HG03442 (cell line): ENCODE measurements at regions not wholly inside any gene's neighbourhood (a gene's known extent, or its start where the extent isn't known, plus 50 kb on each side); places are given as distances from the start of the nearest gene placed in this dataset.

Experiments
- ATAC-seq: cut with Tn5 transposase; IDR thresholded peaks from one replicate; pipeline ENCODE4 v1.9.1; 2021; ENCODE audit warnings: mild to moderate bottlenecking, moderate library complexity; ENCODE audit not compliant: unreplicated experiment

- no peak for ATAC-seq
Measured at GRCh38 chr18:78627551-78628346, 351.9 kb upstream of the SALL3 start.

- no peak for ATAC-seq
Measured at GRCh38 chr18:78629426-78629825, 350.2 kb upstream of the SALL3 start.

GRCh38 chr18:78630356-78630755, 349.3 kb upstream of the SALL3 start:
- ATAC-seq: no peak

- no peak for ATAC-seq
Measured at GRCh38 chr18:78630981-78631510, 348.6 kb upstream of the SALL3 start.

- no peak for ATAC-seq
Measured at GRCh38 chr18:78632111-78632541, 347.5 kb upstream of the SALL3 start.

GRCh38 chr18:78634061-78634696, 345.4 kb upstream of the SALL3 start:
- ATAC-seq: no peak

GRCh38 chr18:78635093-78635800, 344.4 kb upstream of the SALL3 start:
- no peak for ATAC-seq

- no peak for ATAC-seq
Measured at GRCh38 chr18:78636260-78636659, 343.4 kb upstream of the SALL3 start.

- no peak for ATAC-seq
Measured at GRCh38 chr18:78637442-78638402, 341.9 kb upstream of the SALL3 start.

- ATAC-seq: no peak
Measured at GRCh38 chr18:78639006-78639950, 340.3 kb upstream of the SALL3 start.

GRCh38 chr18:78640246-78640995, 339.2 kb upstream of the SALL3 start:
- no peak for ATAC-seq

GRCh38 chr18:78641689-78642231, 337.9 kb upstream of the SALL3 start:
- ATAC-seq: no peak

GRCh38 chr18:78642296-78642951, 337.2 kb upstream of the SALL3 start:
- ATAC-seq: no peak

GRCh38 chr18:78643004-78643403, 336.6 kb upstream of the SALL3 start:
- no peak for ATAC-seq

GRCh38 chr18:78643981-78644380, 335.6 kb upstream of the SALL3 start:
- no peak for ATAC-seq

- no peak for ATAC-seq
Measured at GRCh38 chr18:78645216-78645615, 334.4 kb upstream of the SALL3 start.

- ATAC-seq: no peak
Measured at GRCh38 chr18:78647018-78647417, 332.6 kb upstream of the SALL3 start.

- ATAC-seq: no peak
Measured at GRCh38 chr18:78649421-78649820, 330.2 kb upstream of the SALL3 start.
